HG03280 (cell line): ENCODE measurements at regions not wholly inside any gene's neighbourhood (a gene's known extent, or its start where the extent isn't known, plus 50 kb on each side); places are given as distances from the start of the nearest gene placed in this dataset.

Experiments
- ATAC-seq: cut with Tn5 transposase; IDR thresholded peaks from one replicate; pipeline ENCODE4 v1.9.1; 2021; ENCODE audit warnings: mild to moderate bottlenecking, moderate library complexity; ENCODE audit not compliant: unreplicated experiment

- ATAC-seq = no peak
These were observed 311.9 kb upstream of the KLHL29 start for GRCh38 chr2:23073056-23073455.

- ATAC-seq = no peak
These were observed 311.3 kb upstream of the KLHL29 start for GRCh38 chr2:23073671-23074070.

GRCh38 chr2:23077596-23077995 is 307.4 kb upstream of the KLHL29 start:
- no peak for ATAC-seq

- no peak for ATAC-seq
These were observed 306.1 kb upstream of the KLHL29 start for GRCh38 chr2:23078784-23079434.

GRCh38 chr2:23083966-23084365 is 301.0 kb upstream of the KLHL29 start:
- no peak for ATAC-seq

GRCh38 chr2:23091019-23091418 is 294.0 kb upstream of the KLHL29 start:
- no peak for ATAC-seq

- no peak for ATAC-seq
These were observed 293.1 kb upstream of the KLHL29 start for GRCh38 chr2:23091900-23092299.

- ATAC-seq = no peak
These were observed 292.1 kb upstream of the KLHL29 start for GRCh38 chr2:23092831-23093230.

- no peak for ATAC-seq
These were observed 291.5 kb upstream of the KLHL29 start for GRCh38 chr2:23093513-23093912.

- ATAC-seq = no peak
These were observed 287.9 kb upstream of the KLHL29 start for GRCh38 chr2:23096906-23097602.

- no peak for ATAC-seq
These were observed 284.6 kb upstream of the KLHL29 start for GRCh38 chr2:23100406-23100805.

- ATAC-seq = no peak
These were observed 278.7 kb upstream of the KLHL29 start for GRCh38 chr2:23106242-23106785.

GRCh38 chr2:23107327-23107941 is 277.5 kb upstream of the KLHL29 start:
- ATAC-seq = no peak

GRCh38 chr2:23111263-23111662 is 273.7 kb upstream of the KLHL29 start:
- no peak for ATAC-seq

- no peak for ATAC-seq
These were observed 272.5 kb upstream of the KLHL29 start for GRCh38 chr2:23112517-23112916.

- no peak for ATAC-seq
These were observed 270.7 kb upstream of the KLHL29 start for GRCh38 chr2:23114299-23114698.

GRCh38 chr2:23118313-23118712 is 266.7 kb upstream of the KLHL29 start:
- ATAC-seq = no peak

- ATAC-seq = no peak
These were observed 266.1 kb upstream of the KLHL29 start for GRCh38 chr2:23118894-23119293.

- no peak for ATAC-seq
These were observed 264.8 kb upstream of the KLHL29 start for GRCh38 chr2:23120161-23120560.

GRCh38 chr2:23121968-23122648 is 262.9 kb upstream of the KLHL29 start:
- ATAC-seq = no peak

GRCh38 chr2:23122681-23123215 is 262.2 kb upstream of the KLHL29 start:
- ATAC-seq = no peak
